Kidney (tissue), 13 donors: ENCODE measurements at regions not wholly inside any gene's neighbourhood (a gene's known extent, or its start where the extent isn't known, plus 50 kb on each side); places are given as distances from the start of the nearest gene placed in this dataset.

Experiments
- DNase-seq, 5 donors: peaks; one replicate each; pipeline ENCODE4 v3.0.0-alpha.2; 2013 to 2020
- FAIRE-seq: peaks from 2 replicates; lab custom pipeline; 2012; peaks lifted over from hg19 to GRCh38; lab: Jason Lieb, UNC
- H3K27ac ChIP-seq, 2 donors: one replicate each; pipeline ENCODE4 v1.7.0; 2013; ENCODE audit warnings: low read depth in 2 of 2, low read length in 2 of 2, inconsistent platforms in 1 of 2
- H3K27me3 ChIP-seq: one replicate; pipeline ENCODE4 v1.7.1; 2013; ENCODE audit warnings: low read length, inconsistent platforms; ENCODE audit not compliant: control insufficient read depth, insufficient read depth
- H3K36me3 ChIP-seq, 3 donors: one replicate each; pipeline versions ENCODE4 v1.7.0 to v1.7.1; 2013; ENCODE audit warnings: low read length in 3 of 3, control low read depth in 1 of 3, inconsistent platforms in 1 of 3; ENCODE audit not compliant: insufficient read depth in 3 of 3, control insufficient read depth in 2 of 3
- H3K4me1 ChIP-seq, 3 donors: one replicate each; pipeline versions ENCODE4 v1.7.0 to v1.7.1; 2013; ENCODE audit warnings: low read length in 3 of 3, inconsistent platforms in 1 of 3, low read depth in 1 of 3; ENCODE audit not compliant: control insufficient read depth in 2 of 3, insufficient read depth in 2 of 3
- H3K4me3 ChIP-seq, 3 donors: one replicate each; pipeline versions ENCODE4 v1.7.0 to v1.8.1; 2013; ENCODE audit warnings: low read length in 3 of 3, control low read depth in 1 of 3, inconsistent platforms in 1 of 3
- H3K9ac ChIP-seq, 3 donors: one replicate each; pipeline versions ENCODE4 v1.7.0 to v1.7.1; 2013; ENCODE audit warnings: low read length in 3 of 3, control low read depth in 1 of 3, inconsistent platforms in 1 of 3
- H3K9me3 ChIP-seq, 3 donors: one replicate each; pipeline versions ENCODE4 v1.7.0 to v1.7.1; 2013; ENCODE audit warnings: low read length in 3 of 3, control low read depth in 1 of 3, inconsistent platforms in 1 of 3; ENCODE audit not compliant: control insufficient read depth in 2 of 3, insufficient read depth in 1 of 3
- CTCF ChIP-seq: IDR thresholded peaks from 3 replicates; pipeline ENCODE4 v1.5.1; 2012; ENCODE audit warnings: mild to moderate bottlenecking, moderate library complexity, borderline replicate concordance; ENCODE audit not compliant: insufficient read depth; ENCODE audit errors: extremely low read depth
- intact Hi-C: fragments of 100-400 bp; cut with DNase I; formaldehyde crosslinking; loops from one replicate; pipeline ENCODE4 v1.11.1; 2022
- donor health status: control.
- donor health status: control.
- donor health status: control.
- donor health status: control.
- donor health status: control.
- donor health status: DM: yes; HTN: yes; CAD: no.
- donor health status: Normal renal cell carcinoma (clear cell type).

- no peak for TF ChIP-seq CTCF
- FAIRE-seq (no peak), DNase-seq (no peak)
- H3K9ac ChIP-seq, result no peak overlapping the region
- no peak overlapping the region for H3K27ac ChIP-seq
- H3K4me3 ChIP-seq, result no peak overlapping the region
- H3K27me3 ChIP-seq, result no peaks in the 10 kb centered on the region
- H3K9me3 ChIP-seq, result no peaks in the 10 kb centered on the region
- intact Hi-C loops, result no loop called here
- no peaks in the 10 kb centered on the region for H3K4me1 ChIP-seq
- no peaks in the 10 kb centered on the region for H3K36me3 ChIP-seq
Measured at GRCh38 chr7:51965454-51965853, 648.8 kb upstream of the COBL start.

GRCh38 chr7:51961804-51962203 lies 645.2 kb upstream of the COBL start:
- no peaks in the 10 kb centered on the region for H3K36me3 ChIP-seq
- peak; percentile 55 for FAIRE-seq

GRCh38 chr7:51950813-51951212 lies 634.2 kb upstream of the COBL start:
- H3K4me1 ChIP-seq, result no peaks in the 10 kb centered on the region
- H3K36me3 ChIP-seq, result no peaks in the 10 kb centered on the region
- intact Hi-C loops, result no loop called here
- DNase-seq (peak in 2 of 5 donors; percentile 13 to 19), FAIRE-seq (no peak)
- H3K9ac ChIP-seq, result no peak overlapping the region
- H3K27me3 ChIP-seq, result no peaks in the 10 kb centered on the region
- H3K9me3 ChIP-seq, result no peaks in the 10 kb centered on the region
- H3K27ac ChIP-seq, result no peak overlapping the region
- TF ChIP-seq CTCF, result no peak
- no peak overlapping the region for H3K4me3 ChIP-seq

More at GRCh38 chr7:51961804-51962203, 645.2 kb upstream of the COBL start:
- no peak for DNase-seq
- no peaks in the 10 kb centered on the region for H3K4me1 ChIP-seq
- TF ChIP-seq CTCF, result no peak
- intact Hi-C loops, result no loop called here
- H3K4me3 ChIP-seq, result no peak overlapping the region
- H3K9me3 ChIP-seq, result no peaks in the 10 kb centered on the region
- no peaks in the 10 kb centered on the region for H3K27me3 ChIP-seq
- no peak overlapping the region for H3K9ac ChIP-seq
- H3K27ac ChIP-seq, result no peak overlapping the region
